Breast epithelium (tissue), 3 donors: ENCODE measurements at regions not wholly inside any gene's neighbourhood (a gene's known extent, or its start where the extent isn't known, plus 50 kb on each side); places are given as distances from the start of the nearest gene placed in this dataset.

Experiments used
- CTCF ChIP-seq, 3 donors: fragments of 450-650 bp; IDR thresholded peaks; one replicate each; pipeline ENCODE4 v1.5.1; 2016 to 2017; ENCODE audit warnings: antibody characterized with exemption in 3 of 3, mild to moderate bottlenecking in 3 of 3, moderate library complexity in 3 of 3
- POLR2A ChIP-seq: fragments of 450-650 bp; IDR thresholded peaks from one replicate; pipeline ENCODE4 v1.6.1; 2016; ENCODE audit warnings: antibody characterized with exemption, mild to moderate bottlenecking, moderate library complexity
- POLR2AphosphoS5 ChIP-seq, 3 donors: sonication (generic); formaldehyde crosslinking; IDR thresholded peaks; one replicate each; pipeline ENCODE4 v1.6.1; 2017; ENCODE audit warnings: antibody characterized with exemption in 3 of 3

- TF ChIP-seq CTCF (IDR thresholded peaks at IDR 0.05) (no peak), POLR2A (no peak), POLR2AphosphoS5 (IDR thresholded peaks at IDR 0.05) (peak in 2 of 3 donors; percentile 71 to 79)
Measured at GRCh38 chr5:74311961-74312360, 328.6 kb downstream of the ENC1 start.
